Panc1 (cell line): ENCODE measurements at regions not wholly inside any gene's neighbourhood (a gene's known extent, or its start where the extent isn't known, plus 50 kb on each side); places are given as distances from the start of the nearest gene placed in this dataset.

Source experiments
- ATAC-seq: fragments of 200-7000 bp; cut with Tn5 transposase; 2 replicates; pipeline ENCODE4 v1.9.1; 2020; ENCODE audit warnings: mild to moderate bottlenecking, moderate library complexity
- BruUV-seq: library from RNA; stranded (reverse); fragments of 400-500 nt; replicated peaks from 2 replicates; lab custom pipeline; 2021; lab: Mats Ljungman, UMichigan
- CTCF ChIA-PET: fragments of 300-600 bp; sonication (Branson Sonifier 250); formaldehyde crosslinking; loops from one replicate; lab custom pipeline; 2022; ENCODE audit warnings: antibody characterized with exemption; lab: Charles Lee
- POLR2A ChIA-PET: fragments of 300-600 bp; sonication (Branson Sonifier 250); formaldehyde crosslinking; loops from one replicate; lab custom pipeline; 2022; ENCODE audit warnings: antibody characterized with exemption; lab: Charles Lee
- DNase-seq: peaks from one replicate; pipeline ENCODE4 v3.0.0-alpha.2; 2010; ENCODE audit warnings: low read depth, low spot score
- H3K27ac ChIP-seq: 2 replicates; pipeline ENCODE4 v1.5.1; 2011; ENCODE audit warnings: mild to moderate bottlenecking, low read length, inconsistent platforms
- H3K27me3 ChIP-seq: fragments of 200-500 bp; sonication (Bioruptor generic); 2 replicates; pipeline ENCODE4 v1.6.0; 2014; ENCODE audit warnings: low read length, inconsistent platforms; ENCODE audit not compliant: control insufficient read depth, insufficient read depth
- H3K36me3 ChIP-seq: fragments of 200-500 bp; sonication (Bioruptor generic); 2 replicates; pipeline ENCODE4 v1.5.1; 2014; ENCODE audit warnings: inconsistent platforms, mild to moderate bottlenecking, low read length, moderate library complexity; ENCODE audit not compliant: control insufficient read depth, insufficient read depth
- H3K4me1 ChIP-seq: 2 replicates; pipeline ENCODE4 v1.5.1; 2011; ENCODE audit warnings: inconsistent platforms, mild to moderate bottlenecking, low read length, moderate library complexity; ENCODE audit not compliant: control insufficient read depth, insufficient read depth
- H3K4me3 ChIP-seq, 2 experiments: 2 replicates each; pipeline ENCODE4 v1.5.1; 2011 to 2012; ENCODE audit warnings: low read depth in 2 of 2, low read length in 2 of 2, mild to moderate bottlenecking in 2 of 2, inconsistent platforms in 1 of 2, moderate library complexity in 1 of 2
- H3K9me3 ChIP-seq: fragments of 200-500 bp; sonication (Bioruptor generic); 2 replicates; pipeline ENCODE4 v1.5.1; 2014; ENCODE audit warnings: low read depth, mild to moderate bottlenecking, inconsistent platforms, low read length, moderate library complexity; ENCODE audit not compliant: control insufficient read depth, insufficient read depth
- CTCF ChIP-seq: fragments of 450-650 bp; IDR thresholded peaks from 2 replicates; pipeline ENCODE4 v1.5.1; 2017; ENCODE audit warnings: mild to moderate bottlenecking
- POLR2AphosphoS5 ChIP-seq: IDR thresholded peaks from 2 replicates; pipeline ENCODE4 v1.6.1; 2012; ENCODE audit warnings: mild to moderate bottlenecking, low read depth, low read length, moderate library complexity
- REST ChIP-seq, 2 experiments: IDR thresholded peaks; 2 replicates each; pipeline ENCODE4 v1.6.1; 2011 to 2012; ENCODE audit warnings: low read depth in 2 of 2, control low read depth in 1 of 2, low read length in 1 of 2, mild to moderate bottlenecking in 1 of 2, moderate library complexity in 1 of 2; ENCODE audit not compliant: insufficient read depth in 1 of 2
- SIN3A ChIP-seq: IDR thresholded peaks from 2 replicates; pipeline ENCODE4 v1.6.1; 2012; ENCODE audit warnings: low read depth, mild to moderate bottlenecking, low read length, moderate library complexity, borderline replicate concordance; ENCODE audit not compliant: insufficient read depth
- TCF7L2 ChIP-seq: IDR thresholded peaks from 2 replicates; pipeline ENCODE4 v1.6.1; 2011; ENCODE audit warnings: mild to moderate bottlenecking, low read depth, low read length, inconsistent platforms
- in situ Hi-C: cut with HindIII; loops from 2 replicates; pipeline ENCODE4 v1.10.0; 2016; ENCODE audit warnings: low sequenced_read_pairs, low pct_unique_long_range_greater_than_20kb
- intact Hi-C: fragments of 100-400 bp; cut with micrococcal nuclease; formaldehyde crosslinking; loops from one replicate; pipeline ENCODE4 v1.10.0; 2022; ENCODE audit not compliant: unreplicated experiment

GRCh38 chr4:17398805-17399204 is 113.1 kb downstream of the QDPR start:
- no peaks in the 10 kb centered on the region for H3K36me3 ChIP-seq
- no TSS peak for BruUV-seq
- no peaks in the 10 kb centered on the region for H3K27me3 ChIP-seq
- CTCF ChIA-PET, result no interaction called here
- ATAC-seq (no peak), DNase-seq (no peak)
- intact Hi-C loops, result no loop called here
- POLR2A ChIA-PET, result no interaction called here
- in situ Hi-C loops, result no loop called here
- H3K27ac ChIP-seq, result no peak overlapping the region
- H3K4me3 ChIP-seq, result no peak overlapping the region
- no peak for TF ChIP-seq CTCF
- TF ChIP-seq POLR2AphosphoS5, result no peak
- no peak for TF ChIP-seq TCF7L2
- no peaks in the 10 kb centered on the region for H3K9me3 ChIP-seq
- no peaks in the 10 kb centered on the region for H3K4me1 ChIP-seq

- Histone ChIP-seq H3K9me3 (no peaks in the 10 kb centered on the region), H3K27ac (no peak overlapping the region), H3K4me3 (no peak overlapping the region), H3K36me3 (no peaks in the 10 kb centered on the region), H3K4me1 (no peaks in the 10 kb centered on the region), H3K27me3 (no peaks in the 10 kb centered on the region)
- in situ Hi-C loops, result no loop called here
- BruUV-seq, result no TSS peak
- intact Hi-C loops, result no loop called here
- TF ChIP-seq REST (IDR thresholded peaks at IDR 0.05; ENCODE audit: insufficient read depth in 1 of 2, low read depth in 2 of 2, low read length in 1 of 2), result no peak
- no peak for TF ChIP-seq CTCF
- no peak for TF ChIP-seq POLR2AphosphoS5
- no peak for TF ChIP-seq SIN3A
- TF ChIP-seq TCF7L2, result no peak
- CTCF ChIA-PET, result no interaction called here
- no peak for DNase-seq
- ATAC-seq, result no peak
- POLR2A ChIA-PET, result no interaction called here
These were observed 113.9 kb downstream of the QDPR start for GRCh38 chr4:17398035-17398434.

- no peaks in the 10 kb centered on the region for H3K27me3 ChIP-seq
- BruUV-seq, result no TSS peak
- DNase-seq, result no peak
- no peak for ATAC-seq
- no peak overlapping the region for H3K27ac ChIP-seq
- no peaks in the 10 kb centered on the region for H3K9me3 ChIP-seq
- in situ Hi-C loops, result no loop called here
- H3K4me3 ChIP-seq, result no peak overlapping the region
- ChIA-PET CTCF (no interaction called here), POLR2A (no interaction called here)
- TF ChIP-seq REST (IDR thresholded peaks at IDR 0.05; ENCODE audit: insufficient read depth in 1 of 2, low read depth in 2 of 2, low read length in 1 of 2), result no peak
- TF ChIP-seq TCF7L2, result no peak
- TF ChIP-seq POLR2AphosphoS5, result no peak
- TF ChIP-seq SIN3A, result no peak
- intact Hi-C loops, result no loop called here
- no peaks in the 10 kb centered on the region for H3K36me3 ChIP-seq
- H3K4me1 ChIP-seq, result no peaks in the 10 kb centered on the region
These were observed 114.3 kb downstream of the QDPR start for GRCh38 chr4:17397611-17398010.
